H1 (cell line): ENCODE measurements at regions not wholly inside any gene's neighbourhood (a gene's known extent, or its start where the extent isn't known, plus 50 kb on each side); places are given as distances from the start of the nearest gene placed in this dataset.

ENCODE experiments used
- CTCF ChIA-PET: fragments of 300-600 bp; sonication (Branson Sonifier 250); formaldehyde crosslinking; loops from one replicate; lab custom pipeline; 2021; ENCODE audit not compliant: partially characterized antibody; lab: Charles Lee
- POLR2A ChIA-PET: fragments of 300-600 bp; sonication (Branson Sonifier 250); formaldehyde crosslinking; loops from one replicate; lab custom pipeline; 2021; ENCODE audit warnings: inconsistent platforms; ENCODE audit not compliant: partially characterized antibody; lab: Charles Lee
- DNase-seq, 2 experiments: peaks; one replicate each; pipeline versions ENCODE4 v3.0.0 to v3.0.0-alpha.2; 2010 to 2022; ENCODE audit warnings: low spot score in 2 of 2, low read depth in 1 of 2, mixed read lengths in 1 of 2
- FAIRE-seq: peaks from 2 replicates; lab custom pipeline; 2011; peaks lifted over from hg19 to GRCh38; lab: Jason Lieb, UNC
- H2AFZ ChIP-seq: 2 replicates; pipeline ENCODE4 v1.8.1; 2012; ENCODE audit warnings: low read length, inconsistent platforms
- H2AK5ac ChIP-seq: 2 replicates; pipeline ENCODE4 v1.6.1; 2013; ENCODE audit warnings: low read depth, low read length
- H2BK120ac ChIP-seq: replicated peaks from 2 replicates; pipeline ENCODE3; 2013; ENCODE audit warnings: low read depth, low read length, inconsistent platforms
- H2BK12ac ChIP-seq: 2 replicates; pipeline ENCODE4 v1.6.1; 2013; ENCODE audit warnings: low read depth, low read length
- H2BK15ac ChIP-seq: 2 replicates; pipeline ENCODE4 v1.6.1; 2013; ENCODE audit warnings: low read length
- H2BK20ac ChIP-seq: 2 replicates; pipeline ENCODE4 v1.6.1; 2013; ENCODE audit warnings: low read length
- H2BK5ac ChIP-seq: 2 replicates; pipeline ENCODE4 v1.6.1; 2013; ENCODE audit warnings: low read depth, low read length
- H3K14ac ChIP-seq: 2 replicates; pipeline ENCODE4 v1.6.1; 2013; ENCODE audit warnings: inconsistent platforms; ENCODE audit not compliant: insufficient read length
- H3K18ac ChIP-seq: 2 replicates; pipeline ENCODE4 v1.6.1; 2013; ENCODE audit warnings: low read length; ENCODE audit errors: extremely low read depth
- H3K23ac ChIP-seq: 2 replicates; pipeline ENCODE4 v1.6.1; 2013; ENCODE audit warnings: inconsistent platforms; ENCODE audit not compliant: insufficient read length
- H3K23me2 ChIP-seq: 2 replicates; pipeline ENCODE4 v1.6.1; 2013; ENCODE audit warnings: low read depth, low read length
- H3K27ac ChIP-seq: 2 replicates; pipeline ENCODE4 v1.6.1; 2011; ENCODE audit warnings: low read depth, low read length, inconsistent platforms
- H3K27me3 ChIP-seq, 4 experiments: replicated peaks in 1 of 4; 1 replicate in 1 of 4; 2 replicates in 3 of 4; pipeline versions ENCODE4 v1.6.1 to v1.8.1; 2011 to 2013; ENCODE audit warnings: low read length in 3 of 4, mild to moderate bottlenecking in 3 of 4, inconsistent platforms in 2 of 4, mixed read lengths in 2 of 4, moderate library complexity in 1 of 4; ENCODE audit not compliant: control insufficient read depth in 3 of 4, insufficient read depth in 3 of 4; ENCODE audit errors: extremely low read depth in 1 of 4
- H3K36me3 ChIP-seq, 4 experiments: 2 replicates each; pipeline versions ENCODE4 v1.6.1 to v1.8.1; 2011 to 2013; ENCODE audit warnings: mild to moderate bottlenecking in 4 of 4, low read length in 3 of 4, moderate library complexity in 2 of 4, control low read depth in 1 of 4, inconsistent platforms in 1 of 4; ENCODE audit not compliant: insufficient read depth in 4 of 4, control insufficient read depth in 2 of 4
- H3K4ac ChIP-seq: replicated peaks from 2 replicates; pipeline ENCODE3; 2013; ENCODE audit warnings: low read length, low read depth, mixed read lengths, inconsistent platforms; ENCODE audit not compliant: insufficient read length
- H3K4me1 ChIP-seq, 4 experiments: replicated peaks in 1 of 4; 1 replicate in 1 of 4; 2 replicates in 3 of 4; pipeline versions ENCODE4 v1.6.1 to v1.8.1; 2011 to 2013; ENCODE audit warnings: low read length in 3 of 4, inconsistent platforms in 2 of 4, mixed read lengths in 1 of 4; ENCODE audit not compliant: insufficient read depth in 4 of 4, control insufficient read depth in 3 of 4
- H3K4me2 ChIP-seq, 2 experiments: 2 replicates each; pipeline versions ENCODE4 v1.6.1 to v1.8.1; 2011 to 2013; ENCODE audit warnings: low read depth in 2 of 2, low read length in 2 of 2, control low read depth in 1 of 2, inconsistent platforms in 1 of 2, mild to moderate bottlenecking in 1 of 2; ENCODE audit not compliant: insufficient read depth in 1 of 2
- H3K4me3 ChIP-seq, 4 experiments: fragments of 200-600, 300-600 bp in 1 of 4; sonication (generic), shearing (Covaris generic), sonication (Bioruptor Twin) in 1 of 4; 2 replicates each; pipeline versions ENCODE4 v1.5.1 to v1.8.1; 2011 to 2016; ENCODE audit warnings: low read length in 4 of 4, low read depth in 3 of 4, control low read depth in 2 of 4, inconsistent platforms in 2 of 4, mild to moderate bottlenecking in 2 of 4, mixed read lengths in 1 of 4, moderate library complexity in 1 of 4; ENCODE audit not compliant: insufficient read depth in 2 of 4; ENCODE audit errors: extremely low read depth in 1 of 4
- H3K56ac ChIP-seq: replicated peaks from 2 replicates; pipeline ENCODE3; 2013; ENCODE audit warnings: low read depth, mild to moderate bottlenecking, mixed read lengths, low read length, inconsistent platforms; ENCODE audit not compliant: insufficient read length
- H3K79me1 ChIP-seq: 2 replicates; pipeline ENCODE4 v1.6.1; 2013; ENCODE audit warnings: low read depth, low read length, control low read depth
- H3K79me2 ChIP-seq, 2 experiments: 2 replicates each; pipeline versions ENCODE4 v1.6.1 to v1.8.1; 2012 to 2013; ENCODE audit warnings: low read length in 2 of 2, mild to moderate bottlenecking in 2 of 2, inconsistent platforms in 1 of 2; ENCODE audit not compliant: insufficient read depth in 2 of 2, control insufficient read depth in 1 of 2
- H3K9ac ChIP-seq, 4 experiments: replicated peaks in 1 of 4; 1 replicate in 1 of 4; 2 replicates in 3 of 4; pipeline versions ENCODE4 v1.6.1 to v1.8.1; 2011 to 2013; ENCODE audit warnings: low read depth in 3 of 4, low read length in 3 of 4, control low read depth in 2 of 4, mild to moderate bottlenecking in 2 of 4, moderate library complexity in 2 of 4, inconsistent platforms in 1 of 4; ENCODE audit errors: extremely low read depth in 1 of 4
- H3K9me3 ChIP-seq, 2 experiments: 2 replicates each; pipeline versions ENCODE4 v1.6.1 to v1.8.1; 2012 to 2013; ENCODE audit warnings: mild to moderate bottlenecking in 2 of 2, moderate library complexity in 2 of 2, control low read depth in 1 of 2, inconsistent platforms in 1 of 2, low read depth in 1 of 2, low read length in 1 of 2, mixed read lengths in 1 of 2; ENCODE audit not compliant: insufficient read depth in 2 of 2
- H4K20me1 ChIP-seq, 2 experiments: replicated peaks in 1 of 2; 2 replicates each; pipeline versions ENCODE3 to v1.8.1; 2011 to 2013; ENCODE audit warnings: inconsistent platforms in 2 of 2, low read length in 2 of 2, mild to moderate bottlenecking in 1 of 2; ENCODE audit not compliant: insufficient read depth in 2 of 2, control insufficient read depth in 1 of 2
- H4K5ac ChIP-seq: 2 replicates; pipeline ENCODE4 v1.6.1; 2013; ENCODE audit warnings: low read length, low read depth, mixed read lengths, inconsistent platforms; ENCODE audit not compliant: insufficient read length
- H4K8ac ChIP-seq: 2 replicates; pipeline ENCODE4 v1.8.0; 2013; ENCODE audit warnings: mild to moderate bottlenecking, moderate library complexity, low read length, inconsistent platforms; ENCODE audit not compliant: insufficient read depth; ENCODE audit errors: extremely low read depth
- H4K91ac ChIP-seq: replicated peaks from 2 replicates; pipeline ENCODE3; 2013; ENCODE audit warnings: low read length, mixed read lengths, inconsistent platforms; ENCODE audit not compliant: insufficient read length
- ASH2L ChIP-seq: fragments of 200-600, 300-600 bp; sonication (generic); IDR thresholded peaks from one replicate; pipeline ENCODE4 v1.7.1; 2017; ENCODE audit warnings: low read length
- BRCA1 ChIP-seq: IDR thresholded peaks from 2 replicates; pipeline ENCODE4 v1.6.1; 2012; ENCODE audit warnings: low read depth, low read length, improper control_type of control experiment
- CBX8 ChIP-seq: fragments of 300-800, 300-1000 bp; sonication (generic); IDR thresholded peaks from 2 replicates; pipeline ENCODE4 v1.7.1; 2016; ENCODE audit warnings: low read depth, low read length, borderline replicate concordance
- GTF2F1 ChIP-seq: IDR thresholded peaks from 2 replicates; pipeline ENCODE4 v1.6.1; 2012; ENCODE audit warnings: low read depth, low read length, improper control_type of control experiment, borderline replicate concordance
- RAD21 ChIP-seq, 2 experiments: IDR thresholded peaks in 1 of 2; conservative IDR thresholded peaks in 1 of 2; 2 replicates each; pipeline ENCODE4 v1.6.1; 2011; ENCODE audit warnings: low read depth in 2 of 2, low read length in 2 of 2, improper control_type of control experiment in 1 of 2, inconsistent platforms in 1 of 2, mild to moderate bottlenecking in 1 of 2, moderate library complexity in 1 of 2
- SIN3A ChIP-seq, 2 experiments: IDR thresholded peaks in 1 of 2; conservative IDR thresholded peaks in 1 of 2; 2 replicates each; pipeline ENCODE4 v1.6.1; 2011 to 2012; ENCODE audit warnings: low read length in 2 of 2, improper control_type of control experiment in 1 of 2, low read depth in 1 of 2, mild to moderate bottlenecking in 1 of 2
- SIRT6 ChIP-seq: IDR thresholded peaks from one replicate; pipeline ENCODE4 v1.7.1; 2012; ENCODE audit warnings: low read length, inconsistent platforms
- WGBS, 2 experiments: shearing (Covaris generic) in 1 of 2; methylation state at CpG; one replicate each; pipeline versions ENCODE4 v1.1.6 to v1.1.7; 2013 to 2015; ENCODE audit warnings: low lambda C conversion rate in 2 of 2, mixed read lengths in 2 of 2, inconsistent platforms in 1 of 2, low coverage in 1 of 2, missing lambda C conversion rate in 1 of 2; ENCODE audit not compliant: insufficient replicate concordance in 2 of 2, insufficient coverage in 1 of 2, insufficient read length in 1 of 2; ENCODE audit errors: extremely low coverage in 1 of 2, missing lambda C conversion rate in 1 of 2; 5-methylcytosine and 5-hydroxymethylcytosine counted together
- TF ChIP-seq, protein P1 (sequence below), 3 experiments: IDR thresholded peaks; 1 replicate in 2 of 3; 2 replicates in 1 of 3; pipeline versions ENCODE4 v1.5.1 to v1.6.1; 2011; ENCODE audit warnings: low read length in 3 of 3, mild to moderate bottlenecking in 3 of 3, inconsistent platforms in 2 of 3, low read depth in 1 of 3, moderate library complexity in 1 of 3; ENCODE audit not compliant: insufficient read depth in 1 of 3; ENCODE audit errors: control extremely low read depth in 1 of 3

- no peaks in the 10 kb centered on the region for H3K4me1 ChIP-seq
- peaks cover 0 to 1% (median 0%) of the 10 kb centered on the region in 4 experiments; a peak in 1 of 7 replicates for H3K27me3 ChIP-seq
- H3K4ac ChIP-seq = no peak overlapping the region
- TF ChIP-seq SIRT6 (no peak), CBX8 (no peak), ASH2L (no peak), GTF2F1 (no peak), BRCA1 (no peak), RAD21 (IDR thresholded peaks at IDR 0.05 in 1 of 2, conservative IDR thresholded peaks at IDR 0.05 in 1 of 2; ENCODE audit: low read depth in 2 of 2, low read length in 2 of 2) (peak in 1 of 2 experiments; percentile 43; a peak in 2 of 4 replicates), SIN3A (conservative IDR thresholded peaks at IDR 0.05 in 1 of 2, IDR thresholded peaks at IDR 0.05 in 1 of 2; ENCODE audit: low read depth in 1 of 2, low read length in 2 of 2) (no peak)
- TF ChIP-seq, protein P1, sequence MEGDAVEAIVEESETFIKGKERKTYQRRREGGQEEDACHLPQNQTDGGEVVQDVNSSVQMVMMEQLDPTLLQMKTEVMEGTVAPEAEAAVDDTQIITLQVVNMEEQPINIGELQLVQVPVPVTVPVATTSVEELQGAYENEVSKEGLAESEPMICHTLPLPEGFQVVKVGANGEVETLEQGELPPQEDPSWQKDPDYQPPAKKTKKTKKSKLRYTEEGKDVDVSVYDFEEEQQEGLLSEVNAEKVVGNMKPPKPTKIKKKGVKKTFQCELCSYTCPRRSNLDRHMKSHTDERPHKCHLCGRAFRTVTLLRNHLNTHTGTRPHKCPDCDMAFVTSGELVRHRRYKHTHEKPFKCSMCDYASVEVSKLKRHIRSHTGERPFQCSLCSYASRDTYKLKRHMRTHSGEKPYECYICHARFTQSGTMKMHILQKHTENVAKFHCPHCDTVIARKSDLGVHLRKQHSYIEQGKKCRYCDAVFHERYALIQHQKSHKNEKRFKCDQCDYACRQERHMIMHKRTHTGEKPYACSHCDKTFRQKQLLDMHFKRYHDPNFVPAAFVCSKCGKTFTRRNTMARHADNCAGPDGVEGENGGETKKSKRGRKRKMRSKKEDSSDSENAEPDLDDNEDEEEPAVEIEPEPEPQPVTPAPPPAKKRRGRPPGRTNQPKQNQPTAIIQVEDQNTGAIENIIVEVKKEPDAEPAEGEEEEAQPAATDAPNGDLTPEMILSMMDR (IDR thresholded peaks at IDR 0.05; ENCODE audit: control extremely low read depth in 1 of 3, insufficient read depth in 1 of 3, low read depth in 1 of 3, low read length in 3 of 3) = peak in 2 of 3 experiments; percentile 23 to 33; a peak in 2 of 4 replicates
- no peak overlapping the region for H2BK20ac ChIP-seq
- POLR2A ChIA-PET = no interaction called here
- H2BK120ac ChIP-seq = no peak overlapping the region
- no peaks in the 10 kb centered on the region; a peak in 1 of 8 replicates for H3K36me3 ChIP-seq
- no peak overlapping the region for H4K5ac ChIP-seq
- H4K20me1 ChIP-seq = no peaks in the 10 kb centered on the region
- no peak for FAIRE-seq
- H3K4me2 ChIP-seq = no peak overlapping the region
- no peak overlapping the region for H4K91ac ChIP-seq
- no peaks in the 10 kb centered on the region for H3K79me1 ChIP-seq
- no peak overlapping the region for H3K56ac ChIP-seq
- no peak overlapping the region for H3K14ac ChIP-seq
- H2BK15ac ChIP-seq = no peak overlapping the region
- no peak overlapping the region for H4K8ac ChIP-seq
- no peak for DNase-seq
- no peak overlapping the region for H2AK5ac ChIP-seq
- H3K4me3 ChIP-seq = no peak overlapping the region
- no peak overlapping the region for H2BK5ac ChIP-seq
- no peak overlapping the region for H2AFZ ChIP-seq
- H3K79me2 ChIP-seq = no peaks in the 10 kb centered on the region
- H3K9ac ChIP-seq = no peak overlapping the region
- H3K23me2 ChIP-seq = no peaks in the 10 kb centered on the region
- H2BK12ac ChIP-seq = no peak overlapping the region
- peaks cover 4 to 10% of the 10 kb centered on the region in 2 experiments for H3K9me3 ChIP-seq
- H3K23ac ChIP-seq = no peak overlapping the region
- WGBS, 2 experiments = 95% methylated on average over 4 of the region's 4 CpGs; no CpG with 5 or more reads in 1 of the 2 experiments
- H3K27ac ChIP-seq = no peak overlapping the region
- H3K18ac ChIP-seq = no peak overlapping the region
- CTCF ChIA-PET = interaction anchor here (0.6 to 10.4 kb wide), 4 partner anchors 11 to 247 kb away, joined by 3 to 72 read pairs (median 3); no protein-coding TSS in a partner anchor
Observed at GRCh38 chr12:23210573-23210972, 585.6 kb downstream of the ETNK1 start.
